DMS53 treated with DMSO at 0.1 percent for 48 hours (cell line): ENCODE measurements at regions not wholly inside any gene's neighbourhood (a gene's known extent, or its start where the extent isn't known, plus 50 kb on each side); places are given as distances from the start of the nearest gene placed in this dataset.
"Not testable (repeated sequence)": the region's sequence is repeated elsewhere in the genome, so short reads cannot be mapped to it uniquely, and the experiment has no call there.

Experiments used
- DNase-seq: peaks from one replicate; lab custom pipeline; 2025; ENCODE audit not compliant: unreplicated experiment; lab: John Stamatoyannopoulos, UW

- DNase-seq: no peak
These were observed 181.8 kb upstream of the CACNA2D1 start for GRCh38 chr7:82625377-82625776.

- no peak for DNase-seq
These were observed 181.4 kb upstream of the CACNA2D1 start for GRCh38 chr7:82624965-82625364.

- no peak for DNase-seq
These were observed 180.8 kb upstream of the CACNA2D1 start for GRCh38 chr7:82624337-82624736.

- no peak for DNase-seq
These were observed 180.2 kb upstream of the CACNA2D1 start for GRCh38 chr7:82623812-82624211.

- no peak for DNase-seq
These were observed 173.6 kb upstream of the CACNA2D1 start for GRCh38 chr7:82617156-82617555.

GRCh38 chr7:82616059-82616728, 172.6 kb upstream of the CACNA2D1 start:
- no peak for DNase-seq

- no peak for DNase-seq
These were observed 171.9 kb upstream of the CACNA2D1 start for GRCh38 chr7:82615527-82615926.

GRCh38 chr7:82609746-82610145, 166.2 kb upstream of the CACNA2D1 start:
- DNase-seq: no peak

- DNase-seq: peak; percentile 53
These were observed 161.8 kb upstream of the CACNA2D1 start for GRCh38 chr7:82605247-82605864.

- no peak for DNase-seq
These were observed 158.5 kb upstream of the CACNA2D1 start for GRCh38 chr7:82602066-82602465.

GRCh38 chr7:82600531-82600930, 157.0 kb upstream of the CACNA2D1 start:
- peak; percentile 9 for DNase-seq

GRCh38 chr7:82599895-82600294, 156.3 kb upstream of the CACNA2D1 start:
- DNase-seq: no peak

GRCh38 chr7:82598958-82599357, 155.4 kb upstream of the CACNA2D1 start:
- no peak for DNase-seq

- not testable (repeated sequence) for DNase-seq
These were observed 152.2 kb upstream of the CACNA2D1 start for GRCh38 chr7:82595795-82596194.

GRCh38 chr7:82595176-82595575, 151.6 kb upstream of the CACNA2D1 start:
- DNase-seq: no peak

GRCh38 chr7:82594665-82595064, 151.1 kb upstream of the CACNA2D1 start:
- peak; percentile 76 for DNase-seq

- DNase-seq: peak; percentile 73
These were observed 150.2 kb upstream of the CACNA2D1 start for GRCh38 chr7:82593780-82594179.

GRCh38 chr7:82592416-82592815, 148.8 kb upstream of the CACNA2D1 start:
- no peak for DNase-seq

- no peak for DNase-seq
These were observed 135.5 kb upstream of the CACNA2D1 start for GRCh38 chr7:82579047-82579446.

- no peak for DNase-seq
These were observed 134.9 kb upstream of the CACNA2D1 start for GRCh38 chr7:82578430-82578829.

- peak; percentile 82 for DNase-seq
These were observed 128.8 kb upstream of the CACNA2D1 start for GRCh38 chr7:82572195-82572880.

- not testable (repeated sequence) for DNase-seq
These were observed 127.5 kb upstream of the CACNA2D1 start for GRCh38 chr7:82571047-82571446.
